B cell (primary cell): ENCODE measurements at regions not wholly inside any gene's neighbourhood (a gene's known extent, or its start where the extent isn't known, plus 50 kb on each side); places are given as distances from the start of the nearest gene placed in this dataset.

Experiments
- CTCF ChIP-seq: fragments of 200-600 bp; IDR thresholded peaks from one replicate; pipeline ENCODE4 v1.8.0; 2022; ENCODE audit warnings: antibody characterized with exemption, mild to moderate bottlenecking
- EZH2 ChIP-seq: IDR thresholded peaks from 2 replicates; pipeline ENCODE4 v1.6.1; 2012; ENCODE audit warnings: borderline replicate concordance, low read depth, mild to moderate bottlenecking, moderate library complexity, low read length; ENCODE audit not compliant: insufficient read depth, poor library complexity, severe bottlenecking

- no peak for TF ChIP-seq CTCF
- TF ChIP-seq EZH2: no peak
Observed at GRCh38 chr19:32063601-32064000, 281.8 kb upstream of the ZNF507 start.
